ENCODE measurements at regions not wholly inside any gene's neighbourhood (a gene's known extent, or its start where the extent isn't known, plus 50 kb on each side); places are given as distances from the start of the nearest gene placed in this dataset.

GRCh38 chr3:105970283-105970682 is 101.5 kb upstream of the CBLB start:
- no peaks in the 10 kb centered on the region for H3K36me3 ChIP-seq
- ATAC-seq (peak in 2 of 4 donors; percentile 40 to 67), DNase-seq (peak in 1 of 6 donors; percentile 19)

DNA sequence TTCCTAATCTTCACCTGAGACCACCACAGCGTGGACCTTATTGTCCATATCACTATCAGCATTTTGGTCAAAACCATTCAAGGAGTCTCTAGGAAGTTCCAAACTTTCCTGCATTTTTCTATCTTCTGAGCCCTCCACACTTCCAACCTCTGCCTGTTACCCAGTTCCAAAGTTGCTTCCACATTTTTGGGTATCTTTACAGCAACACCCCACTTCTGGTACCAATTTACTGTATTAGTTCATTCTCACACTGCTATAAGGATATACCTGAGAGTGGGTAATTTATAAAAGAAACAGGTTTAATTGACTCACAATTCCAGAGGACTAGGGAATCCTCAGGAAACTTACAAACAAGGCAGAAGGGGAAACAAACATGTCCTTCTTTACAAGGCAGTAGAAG is 103.3 kb upstream of the CBLB start:
- H3K36me3 ChIP-seq, result no peaks in the 10 kb centered on the region
- no peak overlapping the region for H3K4me3 ChIP-seq
- no peak for ATAC-seq
- no peak overlapping the region for H3K27ac ChIP-seq
- WGBS, 2 donors, result 0% methylated on average over 1 of the region's 1 CpG
- no peaks in the 10 kb centered on the region for H3K9me3 ChIP-seq
- no peaks in the 10 kb centered on the region for H3K27me3 ChIP-seq
- no peak for FAIRE-seq
- TF ChIP-seq CTCF (IDR thresholded peaks at IDR 0.05), result no peak
- no peak for DNase-seq
- no peaks in the 10 kb centered on the region for H3K4me1 ChIP-seq
- intact Hi-C loops (cut with DNase I), result no loop called here

More at GRCh38 chr3:105970283-105970682, 101.5 kb upstream of the CBLB start:
- no peaks in the 10 kb centered on the region for H3K9me3 ChIP-seq
- no peaks in the 10 kb centered on the region for H3K4me1 ChIP-seq
- no peak overlapping the region for H3K4me3 ChIP-seq
- intact Hi-C loops (cut with DNase I), result no loop called here
- no peak for TF ChIP-seq CTCF (IDR thresholded peaks at IDR 0.05)
- no peaks in the 10 kb centered on the region for H3K27me3 ChIP-seq
- no peak overlapping the region for H3K27ac ChIP-seq
- no peak for FAIRE-seq
- 17 to 27% methylated on average over 1 of the region's 1 CpG for WGBS, 2 donors

- FAIRE-seq (no peak), DNase-seq (no peak), ATAC-seq (no peak)
- no peak overlapping the region for H3K27ac ChIP-seq
- no peaks in the 10 kb centered on the region for H3K27me3 ChIP-seq
- no peaks in the 10 kb centered on the region for H3K36me3 ChIP-seq
- H3K4me3 ChIP-seq, result no peak overlapping the region
- 64 to 82% methylated on average over 2 of the region's 2 CpGs for WGBS, 2 donors
- H3K9me3 ChIP-seq, result no peaks in the 10 kb centered on the region
- intact Hi-C loops (cut with DNase I), result no loop called here
- no peak for TF ChIP-seq CTCF (IDR thresholded peaks at IDR 0.05)
- no peaks in the 10 kb centered on the region for H3K4me1 ChIP-seq
Measured at GRCh38 chr3:105974381-105974780, 105.6 kb upstream of the CBLB start.

- 54 to 55% methylated on average over 2 of the region's 2 CpGs for WGBS, 2 donors
- no peaks in the 10 kb centered on the region for H3K27me3 ChIP-seq
- no peaks in the 10 kb centered on the region for H3K4me1 ChIP-seq
- DNase-seq (no peak), FAIRE-seq (no peak), ATAC-seq (no peak)
- no peak overlapping the region for H3K4me3 ChIP-seq
- H3K27ac ChIP-seq, result no peak overlapping the region
- H3K9me3 ChIP-seq, result no peaks in the 10 kb centered on the region
- no peaks in the 10 kb centered on the region for H3K36me3 ChIP-seq
- intact Hi-C loops (cut with DNase I), result no loop called here
- no peak for TF ChIP-seq CTCF (IDR thresholded peaks at IDR 0.05)
Measured at GRCh38 chr3:105976196-105976595, 107.4 kb upstream of the CBLB start.

- Histone ChIP-seq H3K27ac (no peak overlapping the region), H3K4me1 (no peaks in the 10 kb centered on the region), H3K4me3 (no peak overlapping the region), H3K36me3 (no peaks in the 10 kb centered on the region), H3K9me3 (no peaks in the 10 kb centered on the region), H3K27me3 (no peaks in the 10 kb centered on the region)
- DNase-seq, result no peak
- no peak for TF ChIP-seq CTCF (IDR thresholded peaks at IDR 0.05)
- ATAC-seq, result no peak
- intact Hi-C loops (cut with DNase I), result no loop called here
- FAIRE-seq, result no peak
- WGBS, 2 donors, result 69 to 77% methylated on average over 3 of the region's 3 CpGs
Measured at GRCh38 chr3:105979961-105980360, 111.1 kb upstream of the CBLB start.

Data from pancreas (tissue), 10 donors.